Panc1 (cell line): ENCODE measurements at regions not wholly inside any gene's neighbourhood (a gene's known extent, or its start where the extent isn't known, plus 50 kb on each side); places are given as distances from the start of the nearest gene placed in this dataset.

ENCODE experiments used
- ATAC-seq: fragments of 200-7000 bp; cut with Tn5 transposase; 2 replicates; pipeline ENCODE4 v1.9.1; 2020; ENCODE audit warnings: mild to moderate bottlenecking, moderate library complexity
- BruUV-seq: library from RNA; stranded (reverse); fragments of 400-500 nt; replicated peaks from 2 replicates; lab custom pipeline; 2021; lab: Mats Ljungman, UMichigan
- CTCF ChIA-PET: fragments of 300-600 bp; sonication (Branson Sonifier 250); formaldehyde crosslinking; loops from one replicate; lab custom pipeline; 2022; ENCODE audit warnings: antibody characterized with exemption; lab: Charles Lee
- POLR2A ChIA-PET: fragments of 300-600 bp; sonication (Branson Sonifier 250); formaldehyde crosslinking; loops from one replicate; lab custom pipeline; 2022; ENCODE audit warnings: antibody characterized with exemption; lab: Charles Lee
- DNase-seq: peaks from one replicate; pipeline ENCODE4 v3.0.0-alpha.2; 2010; ENCODE audit warnings: low read depth, low spot score
- H3K27ac ChIP-seq: 2 replicates; pipeline ENCODE4 v1.5.1; 2011; ENCODE audit warnings: mild to moderate bottlenecking, low read length, inconsistent platforms
- H3K27me3 ChIP-seq: fragments of 200-500 bp; sonication (Bioruptor generic); 2 replicates; pipeline ENCODE4 v1.6.0; 2014; ENCODE audit warnings: low read length, inconsistent platforms; ENCODE audit not compliant: control insufficient read depth, insufficient read depth
- H3K36me3 ChIP-seq: fragments of 200-500 bp; sonication (Bioruptor generic); 2 replicates; pipeline ENCODE4 v1.5.1; 2014; ENCODE audit warnings: inconsistent platforms, mild to moderate bottlenecking, low read length, moderate library complexity; ENCODE audit not compliant: control insufficient read depth, insufficient read depth
- H3K4me1 ChIP-seq: 2 replicates; pipeline ENCODE4 v1.5.1; 2011; ENCODE audit warnings: inconsistent platforms, mild to moderate bottlenecking, low read length, moderate library complexity; ENCODE audit not compliant: control insufficient read depth, insufficient read depth
- H3K4me3 ChIP-seq, 2 experiments: 2 replicates each; pipeline ENCODE4 v1.5.1; 2011 to 2012; ENCODE audit warnings: low read depth in 2 of 2, low read length in 2 of 2, mild to moderate bottlenecking in 2 of 2, inconsistent platforms in 1 of 2, moderate library complexity in 1 of 2
- H3K9me3 ChIP-seq: fragments of 200-500 bp; sonication (Bioruptor generic); 2 replicates; pipeline ENCODE4 v1.5.1; 2014; ENCODE audit warnings: low read depth, mild to moderate bottlenecking, inconsistent platforms, low read length, moderate library complexity; ENCODE audit not compliant: control insufficient read depth, insufficient read depth
- CTCF ChIP-seq: fragments of 450-650 bp; IDR thresholded peaks from 2 replicates; pipeline ENCODE4 v1.5.1; 2017; ENCODE audit warnings: mild to moderate bottlenecking
- POLR2AphosphoS5 ChIP-seq: IDR thresholded peaks from 2 replicates; pipeline ENCODE4 v1.6.1; 2012; ENCODE audit warnings: mild to moderate bottlenecking, low read depth, low read length, moderate library complexity
- REST ChIP-seq, 2 experiments: IDR thresholded peaks; 2 replicates each; pipeline ENCODE4 v1.6.1; 2011 to 2012; ENCODE audit warnings: low read depth in 2 of 2, control low read depth in 1 of 2, low read length in 1 of 2, mild to moderate bottlenecking in 1 of 2, moderate library complexity in 1 of 2; ENCODE audit not compliant: insufficient read depth in 1 of 2
- SIN3A ChIP-seq: IDR thresholded peaks from 2 replicates; pipeline ENCODE4 v1.6.1; 2012; ENCODE audit warnings: low read depth, mild to moderate bottlenecking, low read length, moderate library complexity, borderline replicate concordance; ENCODE audit not compliant: insufficient read depth
- TCF7L2 ChIP-seq: IDR thresholded peaks from 2 replicates; pipeline ENCODE4 v1.6.1; 2011; ENCODE audit warnings: mild to moderate bottlenecking, low read depth, low read length, inconsistent platforms
- in situ Hi-C: cut with HindIII; loops from 2 replicates; pipeline ENCODE4 v1.10.0; 2016; ENCODE audit warnings: low sequenced_read_pairs, low pct_unique_long_range_greater_than_20kb
- intact Hi-C: fragments of 100-400 bp; cut with micrococcal nuclease; formaldehyde crosslinking; loops from one replicate; pipeline ENCODE4 v1.10.0; 2022; ENCODE audit not compliant: unreplicated experiment

- no peaks in the 10 kb centered on the region for H3K9me3 ChIP-seq
- in situ Hi-C loops: no loop called here
- no peaks in the 10 kb centered on the region for H3K27me3 ChIP-seq
- peak overlapping the region; percentile 29 for H3K27ac ChIP-seq
- H3K4me3 ChIP-seq: no peak overlapping the region
- H3K4me1 ChIP-seq: peaks cover 4% of the 10 kb centered on the region; the same call in 1 of the 2 replicates
- intact Hi-C loops: loop anchor here (2.0 kb wide), 1 partner anchor 618 kb away; no protein-coding TSS in a partner anchor
- ATAC-seq (peak; percentile 95), DNase-seq (no peak)
- no peaks in the 10 kb centered on the region for H3K36me3 ChIP-seq
- BruUV-seq: no TSS peak
- TF ChIP-seq REST (IDR thresholded peaks at IDR 0.05; ENCODE audit: insufficient read depth in 1 of 2, low read depth in 2 of 2, low read length in 1 of 2) (no peak), TCF7L2 (0 out of 2 replicates have a peak, but pooled peaks have one; percentile 14), SIN3A (no peak), CTCF (peak; percentile 79), POLR2AphosphoS5 (no peak)
- ChIA-PET POLR2A (no interaction called here), CTCF (interaction anchor here (0.7 to 0.8 kb wide), 3 partner anchors 13 to 1269 kb away, joined by 3 read pairs; no protein-coding TSS in a partner anchor)
Observed at GRCh38 chr21:14864211-14865021, 200.4 kb downstream of the NRIP1 start.

- TF ChIP-seq REST (IDR thresholded peaks at IDR 0.05; ENCODE audit: insufficient read depth in 1 of 2, low read depth in 2 of 2, low read length in 1 of 2): no peak
- no peak for TF ChIP-seq CTCF
- TF ChIP-seq SIN3A: no peak
- TF ChIP-seq TCF7L2: no peak
- no peak for TF ChIP-seq POLR2AphosphoS5
- ATAC-seq (no peak), DNase-seq (no peak)
- BruUV-seq: no TSS peak
- ChIA-PET POLR2A (no interaction called here), CTCF (interaction anchor here (0.7 kb wide), 1 partner anchor 689 kb away, joined by 3 read pairs; no protein-coding TSS in a partner anchor)
- Histone ChIP-seq H3K27me3 (no peaks in the 10 kb centered on the region), H3K36me3 (no peaks in the 10 kb centered on the region), H3K9me3 (no peaks in the 10 kb centered on the region), H3K27ac (no peak overlapping the region), H3K4me3 (no peak overlapping the region), H3K4me1 (peaks cover 4% of the 10 kb centered on the region; the same call in 1 of the 2 replicates)
- intact Hi-C loops (loop anchor here (2.0 kb wide), 1 partner anchor 619 kb away; no protein-coding TSS in a partner anchor), in situ Hi-C loops (no loop called here)
Observed at GRCh38 chr21:14863745-14864210, 201.0 kb downstream of the NRIP1 start.
